ENCODE measurements at regions not wholly inside any gene's neighbourhood (a gene's known extent, or its start where the extent isn't known, plus 50 kb on each side); places are given as distances from the start of the nearest gene placed in this dataset.
"Not testable (repeated sequence)": the region's sequence is repeated elsewhere in the genome, so short reads cannot be mapped to it uniquely, and the experiment has no call there.

- FAIRE-seq; DNase-seq (ENCODE audit: low spot score in 2 of 2): not testable (repeated sequence)
These were observed 130.8 kb downstream of the CCDC71L start for GRCh38 chr7:106530183-106530582.

DNA sequence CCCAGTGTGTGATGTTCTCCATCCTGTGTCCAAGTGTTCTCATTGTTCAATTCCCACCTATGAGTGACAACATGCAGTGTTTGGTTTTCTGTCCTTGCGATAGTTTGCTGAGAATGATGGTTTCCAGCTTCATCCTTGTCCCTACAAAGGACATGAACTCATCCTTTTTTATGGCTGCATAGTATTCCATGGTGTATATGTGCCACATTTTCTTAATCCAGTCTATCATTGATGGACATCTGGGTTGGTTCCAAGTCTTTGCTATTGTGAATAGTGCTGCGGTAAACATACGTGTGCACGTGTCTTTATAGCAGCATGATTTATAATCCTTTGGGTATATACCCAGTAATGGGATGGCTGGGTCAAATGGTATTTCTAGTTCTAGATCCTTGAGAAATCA lies 134.3 kb downstream of the CCDC71L start:
- DNase-seq (ENCODE audit: low spot score in 2 of 2); FAIRE-seq: not testable (repeated sequence)

- DNase-seq (ENCODE audit: low spot score in 2 of 2), result no peak
- no peak for FAIRE-seq
These were observed 136.3 kb downstream of the CCDC71L start for GRCh38 chr7:106524690-106525059.

DNA sequence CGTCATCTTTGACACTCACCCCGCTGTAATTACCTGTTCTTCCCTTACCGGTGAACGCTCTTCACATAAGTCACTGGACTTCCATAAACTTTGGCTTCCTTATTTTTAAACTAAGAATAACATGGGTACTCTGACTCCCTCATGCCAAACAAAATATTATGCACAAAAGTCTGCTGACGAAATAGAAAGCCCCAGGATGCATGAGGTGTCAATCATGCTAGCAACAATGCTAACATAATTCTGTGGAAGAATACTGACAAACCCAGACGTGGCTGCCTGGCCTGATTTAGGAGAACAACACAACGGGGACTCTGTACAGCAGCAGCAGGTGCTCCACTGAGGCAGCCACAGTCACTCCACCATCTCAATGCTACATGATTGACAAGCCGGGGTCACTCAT lies 137.5 kb downstream of the CCDC71L start:
- DNase-seq (ENCODE audit: low spot score in 2 of 2), result no peak
- no peak for FAIRE-seq

DNA sequence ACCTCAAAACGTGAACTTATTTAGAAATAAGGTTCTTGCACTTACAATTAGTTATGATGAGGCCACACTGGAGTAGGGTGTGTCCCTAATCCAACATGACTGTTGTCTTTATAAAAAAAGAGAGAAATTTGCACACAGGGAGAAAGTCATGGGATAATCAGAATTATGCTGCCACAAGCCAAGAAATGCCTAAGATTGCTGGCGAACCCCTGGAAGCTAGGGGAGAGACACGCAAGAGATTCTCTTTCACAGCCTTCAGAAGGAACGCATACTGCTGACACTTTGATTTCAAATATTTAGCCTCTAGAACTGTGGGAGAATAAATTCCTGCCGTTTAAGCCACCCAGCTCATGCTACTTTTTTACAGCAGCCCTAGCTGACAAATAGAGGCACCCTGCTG lies 138.3 kb downstream of the CCDC71L start:
- no peak for FAIRE-seq
- no peak for DNase-seq (ENCODE audit: low spot score in 2 of 2)

DNA sequence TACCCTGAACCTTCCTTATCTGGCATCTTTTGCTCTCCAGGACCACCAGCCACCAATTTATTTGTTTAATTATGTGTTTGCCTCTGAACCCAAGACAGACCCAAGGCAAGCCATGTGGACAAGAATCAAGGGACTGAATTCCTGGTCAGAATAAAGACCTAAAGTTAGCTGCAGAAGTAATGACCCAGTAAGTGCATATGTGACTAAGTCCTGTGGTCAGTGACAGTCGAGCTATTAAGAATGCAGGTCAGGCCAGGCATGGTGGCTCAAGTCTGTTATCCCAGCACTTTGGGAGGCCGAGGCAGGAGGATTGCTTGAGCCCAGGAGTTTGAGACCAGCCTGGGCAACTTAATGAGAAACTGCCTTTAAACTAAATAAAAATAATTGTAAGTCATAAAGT lies 139.4 kb downstream of the CCDC71L start:
- FAIRE-seq, result no peak
- no peak for DNase-seq (ENCODE audit: low spot score in 2 of 2)

- DNase-seq (ENCODE audit: low spot score in 2 of 2) (no peak), FAIRE-seq (no peak)
These were observed 139.9 kb downstream of the CCDC71L start for GRCh38 chr7:106520962-106521514.

GRCh38 chr7:106518967-106519366 lies 142.0 kb downstream of the CCDC71L start:
- no peak for DNase-seq (ENCODE audit: low spot score in 2 of 2)
- no peak for FAIRE-seq

DNA sequence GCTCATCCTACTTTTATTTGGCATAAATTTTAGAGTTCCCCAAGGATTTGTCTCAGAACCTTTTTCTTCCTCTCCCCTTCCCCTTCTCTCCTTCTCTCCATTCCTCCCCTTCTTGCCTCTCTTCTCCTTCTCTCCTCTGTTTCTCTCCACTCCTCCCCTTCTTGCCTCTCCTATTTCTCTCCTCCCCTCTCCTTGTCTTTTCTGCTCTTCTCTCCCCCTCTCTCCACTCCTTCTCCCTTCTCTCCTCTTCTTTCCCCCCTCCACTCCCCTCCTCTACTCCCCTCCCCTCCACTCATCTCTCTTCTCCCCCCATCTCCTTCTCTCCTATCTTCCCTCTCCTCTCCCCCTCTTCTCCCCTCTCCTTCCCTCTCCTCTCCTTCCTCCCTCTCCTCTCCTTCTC lies 142.7 kb downstream of the CCDC71L start:
- FAIRE-seq, result no peak
- DNase-seq (ENCODE audit: low spot score in 2 of 2), result no peak

DNA sequence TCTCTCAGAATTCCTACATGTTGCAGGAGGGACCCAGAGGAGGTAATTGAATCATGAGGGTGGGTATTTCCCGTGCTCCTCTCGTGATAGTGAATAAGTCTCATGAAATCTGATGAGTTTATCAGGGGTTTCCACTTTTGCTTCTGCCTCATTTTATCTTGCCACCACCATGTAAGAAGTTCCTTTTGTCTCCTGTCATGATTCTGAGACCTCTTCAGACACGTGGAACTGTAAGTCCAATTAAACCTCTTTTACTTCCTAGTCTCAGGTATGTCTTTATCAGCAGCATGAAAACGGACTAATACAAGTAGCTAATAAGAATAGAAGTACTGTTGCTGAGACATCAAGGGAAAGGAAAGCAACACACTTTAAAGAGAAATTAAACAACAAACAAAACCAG lies 143.4 kb downstream of the CCDC71L start:
- DNase-seq (ENCODE audit: low spot score in 2 of 2) (no peak), FAIRE-seq (no peak)

- DNase-seq (ENCODE audit: low spot score in 2 of 2) (no peak), FAIRE-seq (no peak)
These were observed 145.6 kb downstream of the CCDC71L start for GRCh38 chr7:106515321-106515720.

DNA sequence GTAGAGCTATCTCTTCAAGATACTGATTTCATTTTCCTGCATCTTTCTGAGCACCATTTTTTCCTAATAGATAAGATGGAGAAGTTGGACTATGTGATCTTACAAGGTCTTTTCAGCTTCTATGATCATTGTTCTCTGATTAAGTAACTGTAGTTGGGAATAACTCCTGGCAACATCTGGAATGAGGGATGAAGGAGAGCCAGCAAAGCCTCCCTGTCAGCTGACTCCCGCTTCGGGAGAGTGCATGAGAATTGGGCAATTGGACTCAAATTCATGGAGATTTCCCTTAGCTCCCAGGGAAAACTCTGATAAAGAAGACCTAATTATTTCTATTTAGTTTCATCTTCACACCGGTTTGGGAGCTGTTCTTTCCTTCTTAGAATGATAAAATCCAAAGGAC lies 146.1 kb downstream of the CCDC71L start:
- DNase-seq (ENCODE audit: low spot score in 2 of 2) (no peak), FAIRE-seq (no peak)

- FAIRE-seq (no peak), DNase-seq (ENCODE audit: low spot score in 2 of 2) (no peak)
These were observed 148.7 kb downstream of the CCDC71L start for GRCh38 chr7:106512217-106512616.

DNA sequence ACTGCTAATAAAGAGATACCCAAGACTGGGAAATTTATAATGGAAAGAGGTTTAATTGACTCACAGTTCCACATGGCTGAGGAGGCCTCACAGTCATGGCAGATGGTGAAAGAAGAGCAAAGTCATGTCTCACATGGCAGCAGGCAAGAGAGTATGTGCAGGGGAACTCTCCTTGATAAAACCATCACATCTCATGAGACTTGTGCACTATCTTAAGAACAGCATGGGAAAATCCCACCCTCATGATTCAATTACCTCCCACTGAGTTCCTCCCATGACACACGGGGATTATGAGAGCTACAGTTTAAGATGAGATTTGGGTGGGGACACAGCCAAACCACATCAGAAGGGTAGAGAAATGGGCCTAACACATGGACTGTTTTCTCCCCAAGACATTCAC lies 156.3 kb downstream of the CCDC71L start:
- DNase-seq (ENCODE audit: low spot score in 2 of 2), result no peak

DNA sequence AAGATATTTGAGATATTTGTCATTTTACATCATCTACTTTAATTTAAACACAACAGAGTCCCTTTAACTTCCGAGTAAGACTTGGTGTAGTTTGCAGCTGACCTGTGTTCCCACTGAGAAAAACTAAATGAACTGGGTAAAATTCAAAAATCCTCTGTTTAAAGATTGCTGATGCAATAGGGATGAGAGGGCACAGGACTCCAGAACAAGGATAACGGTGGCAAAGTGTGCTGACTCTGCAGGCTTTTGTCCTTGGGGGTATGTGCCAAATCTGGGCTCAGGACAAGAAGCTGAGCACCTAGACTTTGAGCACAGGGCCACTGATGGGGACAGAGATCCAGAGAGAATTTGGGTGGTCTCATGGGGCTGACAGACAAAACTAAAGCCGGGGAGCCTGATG lies 156.8 kb downstream of the CCDC71L start:
- FAIRE-seq, result no peak
- DNase-seq (ENCODE audit: low spot score in 2 of 2), result no peak

More for the DNA sequence above, 156.3 kb downstream of the CCDC71L start:
- FAIRE-seq, result no peak

DNA sequence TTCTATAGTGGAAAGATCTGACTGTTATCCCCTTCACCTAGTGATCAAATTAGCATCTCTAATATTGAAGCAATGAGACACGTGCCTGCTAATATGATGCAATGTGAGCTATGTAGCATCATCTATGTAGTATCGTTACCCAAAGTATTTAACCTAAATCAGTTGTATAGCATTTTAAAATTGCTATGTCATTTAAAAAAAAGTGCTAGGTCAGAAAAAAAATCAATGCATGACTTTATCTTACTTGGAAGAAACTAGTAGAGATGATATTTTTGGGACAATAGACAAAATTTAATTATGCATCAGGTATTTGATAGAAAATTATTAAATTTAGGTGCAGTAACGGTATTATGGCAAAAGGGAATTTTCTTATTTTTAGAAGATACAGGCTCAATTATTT lies 157.3 kb downstream of the CCDC71L start:
- DNase-seq (ENCODE audit: low spot score in 2 of 2) (no peak), FAIRE-seq (no peak)

- DNase-seq (ENCODE audit: low spot score in 2 of 2) (no peak), FAIRE-seq (no peak)
These were observed 159.1 kb downstream of the CCDC71L start for GRCh38 chr7:106501605-106502580.

DNA sequence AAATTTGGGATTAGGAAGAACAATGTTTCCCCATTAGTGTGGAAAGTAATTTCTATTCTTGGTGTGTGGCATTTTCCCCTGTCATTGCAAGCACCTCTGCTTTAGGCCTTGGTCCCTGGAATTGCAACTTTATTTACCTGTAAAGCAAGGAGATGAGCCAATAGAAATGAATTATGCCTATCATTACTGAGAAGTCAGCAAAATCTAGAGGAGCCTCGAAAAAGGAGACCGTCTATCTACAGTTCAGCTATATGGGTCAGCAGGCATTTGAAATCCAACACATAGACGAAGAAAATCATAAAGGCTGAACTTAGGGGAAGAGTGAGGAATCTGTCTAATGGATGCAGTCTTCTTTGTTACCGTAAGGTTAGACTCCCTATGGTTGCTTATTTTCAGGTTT lies 161.1 kb downstream of the CCDC71L start:
- no peak for FAIRE-seq

DNA sequence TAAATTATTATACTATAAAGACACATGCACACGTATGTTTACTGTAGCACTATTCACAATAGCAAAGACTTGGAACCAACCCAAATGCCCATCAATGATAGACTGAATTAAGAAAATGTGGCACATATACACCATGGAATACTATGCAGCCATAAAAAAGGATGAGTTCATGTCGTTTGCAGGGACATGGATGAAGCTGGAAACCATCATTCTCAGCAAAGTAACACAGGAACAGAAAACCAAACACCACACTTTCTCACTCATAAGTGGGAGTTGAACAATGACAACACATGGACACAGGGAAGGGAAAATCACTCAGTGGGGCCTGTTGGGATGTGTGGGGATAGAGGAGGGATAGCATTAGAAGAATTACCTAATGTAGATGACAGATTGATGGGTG lies 163.0 kb downstream of the CCDC71L start:
- DNase-seq (ENCODE audit: low spot score in 2 of 2); FAIRE-seq: not testable (repeated sequence)

More for the DNA sequence above, 161.1 kb downstream of the CCDC71L start:
- DNase-seq (ENCODE audit: low spot score in 2 of 2), result no peak

GRCh38 chr7:106493041-106493731 lies 167.8 kb downstream of the CCDC71L start:
- FAIRE-seq (no peak), DNase-seq (ENCODE audit: low spot score in 2 of 2) (no peak)

GRCh38 chr7:106488465-106488864 lies 172.5 kb downstream of the CCDC71L start:
- DNase-seq (ENCODE audit: low spot score in 2 of 2), result no peak
- FAIRE-seq, result no peak
